ENCODE measurements at regions not wholly inside any gene's neighbourhood (a gene's known extent, or its start where the extent isn't known, plus 50 kb on each side); places are given as distances from the start of the nearest gene placed in this dataset.

GRCh38 chrX:118221733-118222132 lies 105.1 kb upstream of the KLHL13 start:
- Histone ChIP-seq H3K27me3 (ENCODE audit: insufficient read depth) (no peaks in the 10 kb centered on the region), H3K4me1 (ENCODE audit: insufficient read depth) (no peaks in the 10 kb centered on the region), H3K36me3 (ENCODE audit: insufficient read depth) (no peaks in the 10 kb centered on the region), H3K79me2 (replicated peaks; ENCODE audit: insufficient read depth) (no peaks in the 10 kb centered on the region), H3K9me2 (ENCODE audit: insufficient read depth) (no peaks in the 10 kb centered on the region), H3K4me3 (no peak overlapping the region), H2AFZ (no peak overlapping the region), H3K4me2 (no peak overlapping the region), H3F3A (replicated peaks; ENCODE audit: low read depth) (no peaks in the 10 kb centered on the region), H3K27ac (ENCODE audit: low read depth) (no peak overlapping the region), H4K20me1 (replicated peaks; ENCODE audit: insufficient read depth) (no peaks in the 10 kb centered on the region)
- Mint-ChIP-seq H3K4me3 (no peak overlapping the region), H3K27me3 (ENCODE audit: insufficient read depth, low read depth, poor library complexity) (no peaks in the 10 kb centered on the region), H3K4me1 (no peaks in the 10 kb centered on the region), H3K9me3 (no peaks in the 10 kb centered on the region), H3K27ac (no peak overlapping the region), H3K36me3 (ENCODE audit: low read depth) (no peaks in the 10 kb centered on the region)
- DNase-seq (ENCODE audit: low spot score) (no peak), ATAC-seq (no peak)
- no peak for TF ChIP-seq ZNF462 (CRISPR knock-in tag; IDR thresholded peaks at IDR 0.05)
- TF ChIP-seq CREB1 (CRISPR knock-in tag; IDR thresholded peaks at IDR 0.05; ENCODE audit: low read depth), result no peak
- no peak for TF ChIP-seq JUNB (IDR thresholded peaks at IDR 0.05; ENCODE audit: unreplicated experiment)
- TF ChIP-seq ETS1 (IDR thresholded peaks at IDR 0.05), result no peak
- no peak for TF ChIP-seq POLR2AphosphoS5 (IDR thresholded peaks at IDR 0.05; ENCODE audit: low read depth)
- TF ChIP-seq REST (IDR thresholded peaks at IDR 0.05; ENCODE audit: unreplicated experiment), result no peak
- TF ChIP-seq CTCF (conservative IDR thresholded peaks at IDR 0.05; ENCODE audit: low read depth in 2 of 2), result no peak
- no peak for TF ChIP-seq STAT1 (IDR thresholded peaks at IDR 0.05; ENCODE audit: unreplicated experiment)
- no peak for TF ChIP-seq EZH2 (IDR thresholded peaks at IDR 0.05; ENCODE audit: low read depth, unreplicated experiment)
- no peak for TF ChIP-seq EZH2phosphoT487 (IDR thresholded peaks at IDR 0.05; ENCODE audit: unreplicated experiment)
- no peak for TF ChIP-seq NANOG (IDR thresholded peaks at IDR 0.05; ENCODE audit: borderline replicate concordance)
- no peak for TF ChIP-seq ZNF114 (CRISPR knock-in tag; IDR thresholded peaks at IDR 0.05)

Measured in GM23338 (cell line).